Endothelial cell of umbilical vein (primary cell): ENCODE measurements at regions not wholly inside any gene's neighbourhood (a gene's known extent, or its start where the extent isn't known, plus 50 kb on each side); places are given as distances from the start of the nearest gene placed in this dataset.

Experiments
- BruUV-seq: library from RNA; stranded (reverse); fragments of 400-500 nt; replicated peaks from 2 replicates; lab custom pipeline; 2021; lab: Mats Ljungman, UMichigan
- CTCF ChIA-PET: fragments of 300-600, 350-600 bp; sonication (Branson Sonifier 250); formaldehyde crosslinking; loops from one replicate; lab custom pipeline; 2021; ENCODE audit warnings: antibody characterized with exemption, inconsistent platforms; lab: Charles Lee
- POLR2A ChIA-PET: fragments of 300-600, 350-600 bp; sonication (Branson Sonifier 250); formaldehyde crosslinking; loops from one replicate; lab custom pipeline; 2021; ENCODE audit warnings: antibody characterized with exemption, inconsistent platforms; lab: Charles Lee
- DNase-seq: peaks from one replicate; pipeline ENCODE4 v3.0.0-alpha.2; 2011; ENCODE audit warnings: low read depth, low spot score
- FAIRE-seq: peaks from 2 replicates; lab custom pipeline; 2011; peaks lifted over from hg19 to GRCh38; lab: Jason Lieb, UNC
- H2AFZ ChIP-seq: 2 replicates; pipeline ENCODE4 v1.6.0; 2012; ENCODE audit warnings: low read depth, low read length, control low read depth, inconsistent platforms
- H3K27ac ChIP-seq: 2 replicates; pipeline ENCODE4 v1.5.1; 2011; ENCODE audit warnings: low read depth, mild to moderate bottlenecking, control low read depth, low read length, moderate library complexity; ENCODE audit not compliant: insufficient read depth
- H3K27me3 ChIP-seq, 2 experiments: 2 replicates each; pipeline versions ENCODE4 v1.6.0 to v1.6.1; 2011; ENCODE audit warnings: low read length in 2 of 2, mixed read lengths in 1 of 2; ENCODE audit not compliant: control insufficient read depth in 2 of 2, insufficient read depth in 2 of 2
- H3K36me3 ChIP-seq, 2 experiments: 2 replicates in 1 of 2; 3 replicates in 1 of 2; pipeline ENCODE4 v1.5.1; 2011; ENCODE audit warnings: low read length in 2 of 2, mild to moderate bottlenecking in 1 of 2, moderate library complexity in 1 of 2; ENCODE audit not compliant: control insufficient read depth in 2 of 2, insufficient read depth in 2 of 2; ENCODE audit errors: extremely low read depth in 1 of 2
- H3K4me1 ChIP-seq: 3 replicates; pipeline ENCODE4 v1.5.1; 2011; ENCODE audit warnings: mild to moderate bottlenecking, low read length; ENCODE audit not compliant: control insufficient read depth, insufficient read depth; ENCODE audit errors: extremely low read depth
- H3K4me2 ChIP-seq: 2 replicates; pipeline ENCODE4 v1.6.1; 2011; ENCODE audit warnings: low read length, control low read depth, mixed read lengths; ENCODE audit not compliant: insufficient read depth
- H3K4me3 ChIP-seq, 3 experiments: fragments of 200-600 bp in 1 of 3; sonication (generic), shearing (Covaris generic) in 1 of 3; replicated peaks in 1 of 3; 2 replicates each; pipeline ENCODE4 v1.5.1; 2011 to 2016; ENCODE audit warnings: control low read depth in 3 of 3, low read length in 3 of 3, mild to moderate bottlenecking in 2 of 3, inconsistent platforms in 1 of 3, low read depth in 1 of 3, moderate library complexity in 1 of 3; ENCODE audit not compliant: insufficient read depth in 1 of 3
- H3K79me2 ChIP-seq: 2 replicates; pipeline ENCODE4 v1.6.0; 2012; ENCODE audit warnings: low read length, inconsistent platforms; ENCODE audit not compliant: control insufficient read depth, insufficient read depth
- H3K9ac ChIP-seq: replicated peaks from 2 replicates; pipeline ENCODE3; 2011; ENCODE audit warnings: low read length, control low read depth; ENCODE audit not compliant: insufficient read depth; ENCODE audit errors: extremely low read depth
- H3K9me1 ChIP-seq: replicated peaks from 3 replicates; pipeline ENCODE4 v1.6.0; 2011; ENCODE audit warnings: mild to moderate bottlenecking, low read length; ENCODE audit not compliant: control insufficient read depth, insufficient read depth; ENCODE audit errors: extremely low read depth
- H3K9me3 ChIP-seq: replicated peaks from 2 replicates; pipeline ENCODE4 v1.5.1; 2012; ENCODE audit warnings: low read length, inconsistent platforms; ENCODE audit not compliant: control insufficient read depth, insufficient read depth
- H4K20me1 ChIP-seq: replicated peaks from 2 replicates; pipeline ENCODE3; 2011; ENCODE audit warnings: mild to moderate bottlenecking, low read length; ENCODE audit not compliant: control insufficient read depth, insufficient read depth; ENCODE audit errors: extremely low read depth
- FOS ChIP-seq: IDR thresholded peaks from 2 replicates; pipeline ENCODE4 v1.6.1; 2011; ENCODE audit warnings: mild to moderate bottlenecking, low read length, moderate library complexity, borderline replicate concordance; ENCODE audit not compliant: insufficient read depth
- JUN ChIP-seq: IDR thresholded peaks from 2 replicates; pipeline ENCODE4 v1.6.1; 2011; ENCODE audit warnings: borderline replicate concordance, low read depth; ENCODE audit not compliant: insufficient read length, insufficient read depth
- MYC ChIP-seq: IDR thresholded peaks from one replicate; pipeline ENCODE4 v1.6.1; 2011; ENCODE audit warnings: mild to moderate bottlenecking, low read depth, low read length
- POLR2A ChIP-seq: IDR thresholded peaks from 2 replicates; pipeline ENCODE4 v1.6.1; 2012; ENCODE audit warnings: low read depth, mild to moderate bottlenecking, control low read depth, low read length
- POLR2AphosphoS5 ChIP-seq: IDR thresholded peaks from 2 replicates; pipeline ENCODE4 v1.6.1; 2012; ENCODE audit warnings: low read depth, mild to moderate bottlenecking, control low read depth, low read length, moderate library complexity; ENCODE audit not compliant: insufficient read depth
- dilution Hi-C: fragments of 300-500 bp; cut with MboI; formaldehyde crosslinking; loops from one replicate; pipeline ENCODE4 v1.15.0; 2019; ENCODE audit warnings: low sequenced_read_pairs; ENCODE audit not compliant: extremely low pct_ligation_motif_present
- intact Hi-C: fragments of 100-400 bp; cut with micrococcal nuclease; formaldehyde crosslinking; loops from one replicate; pipeline ENCODE4 v1.10.0; 2022
- TF ChIP-seq, protein P1 (sequence below), 2 donors: IDR thresholded peaks; 1 replicate in 1 of 2; 2 replicates in 1 of 2; pipeline ENCODE4 v1.5.1; 2011; ENCODE audit warnings: low read length in 2 of 2, mild to moderate bottlenecking in 2 of 2, moderate library complexity in 2 of 2, control low read depth in 1 of 2, inconsistent platforms in 1 of 2, low read depth in 1 of 2; ENCODE audit not compliant: insufficient read depth in 1 of 2; ENCODE audit errors: extremely low read depth in 1 of 2

DNA sequence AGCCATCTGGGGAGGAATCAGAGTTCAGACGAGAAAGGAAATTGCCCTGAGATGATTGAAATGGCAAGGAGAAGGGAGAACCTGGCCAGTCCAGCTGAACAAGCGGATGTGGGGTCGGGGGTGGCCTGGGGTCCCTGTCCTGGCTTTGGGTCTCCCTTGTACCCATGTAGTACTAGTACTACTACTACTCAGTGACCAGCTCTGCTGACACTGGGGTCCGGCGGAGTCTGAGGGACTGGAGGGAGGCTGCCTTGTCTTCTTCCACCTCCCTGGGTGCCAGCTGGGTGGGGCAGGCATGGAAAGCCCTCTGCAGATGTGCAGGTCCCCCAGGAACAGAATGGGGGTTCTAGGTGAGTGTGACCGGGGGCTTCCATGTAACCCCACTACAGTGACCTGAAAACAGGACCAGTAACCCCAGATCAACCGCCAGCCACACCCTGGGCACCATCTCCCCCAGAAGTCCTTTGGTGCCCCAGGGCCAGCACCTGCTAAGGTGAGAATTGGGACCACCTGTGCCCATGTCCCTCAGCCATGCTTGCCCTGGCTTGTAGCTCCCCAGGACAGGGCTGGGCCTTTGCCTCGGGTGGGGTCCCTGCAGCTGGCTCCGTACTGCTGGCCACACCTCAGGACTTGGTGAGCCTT is 89.1 kb upstream of the COL5A1 start:
- Histone ChIP-seq H3K79me2 (no peaks in the 10 kb centered on the region), H3K36me3 (no peaks in the 10 kb centered on the region), H2AFZ (peak overlapping the region; percentile 69), H3K4me2 (peak overlapping the region; percentile 18), H3K27me3 (no peaks in the 10 kb centered on the region), H4K20me1 (no peaks in the 10 kb centered on the region), H3K27ac (peak overlapping the region; percentile 91), H3K9me1 (no peaks in the 10 kb centered on the region), H3K9ac (peak overlapping the region; percentile 57), H3K4me3 (no peak overlapping the region), H3K4me1 (peaks cover 21% of the 10 kb centered on the region), H3K9me3 (no peaks in the 10 kb centered on the region)
- intact Hi-C loops = loop anchor here (1.0 kb wide), 3 partner anchors 50 to 96 kb away; partner anchors contain the start of gene COL5A1
- ChIA-PET POLR2A (no interaction called here), CTCF (interaction anchor here (0.7 to 1.5 kb wide), 4 partner anchors 50 to 103 kb away, joined by 3 to 6 read pairs (median 4); no protein-coding TSS in a partner anchor)
- dilution Hi-C loops = no loop called here
- FAIRE-seq = no peak
- TF ChIP-seq MYC = no peak
- TF ChIP-seq POLR2AphosphoS5 = no peak
- TF ChIP-seq JUN = no peak
- TF ChIP-seq FOS = no peak
- TF ChIP-seq, protein P1, sequence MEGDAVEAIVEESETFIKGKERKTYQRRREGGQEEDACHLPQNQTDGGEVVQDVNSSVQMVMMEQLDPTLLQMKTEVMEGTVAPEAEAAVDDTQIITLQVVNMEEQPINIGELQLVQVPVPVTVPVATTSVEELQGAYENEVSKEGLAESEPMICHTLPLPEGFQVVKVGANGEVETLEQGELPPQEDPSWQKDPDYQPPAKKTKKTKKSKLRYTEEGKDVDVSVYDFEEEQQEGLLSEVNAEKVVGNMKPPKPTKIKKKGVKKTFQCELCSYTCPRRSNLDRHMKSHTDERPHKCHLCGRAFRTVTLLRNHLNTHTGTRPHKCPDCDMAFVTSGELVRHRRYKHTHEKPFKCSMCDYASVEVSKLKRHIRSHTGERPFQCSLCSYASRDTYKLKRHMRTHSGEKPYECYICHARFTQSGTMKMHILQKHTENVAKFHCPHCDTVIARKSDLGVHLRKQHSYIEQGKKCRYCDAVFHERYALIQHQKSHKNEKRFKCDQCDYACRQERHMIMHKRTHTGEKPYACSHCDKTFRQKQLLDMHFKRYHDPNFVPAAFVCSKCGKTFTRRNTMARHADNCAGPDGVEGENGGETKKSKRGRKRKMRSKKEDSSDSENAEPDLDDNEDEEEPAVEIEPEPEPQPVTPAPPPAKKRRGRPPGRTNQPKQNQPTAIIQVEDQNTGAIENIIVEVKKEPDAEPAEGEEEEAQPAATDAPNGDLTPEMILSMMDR (IDR thresholded peaks at IDR 0.05; ENCODE audit: extremely low read depth in 1 of 2, insufficient read depth in 1 of 2, low read depth in 1 of 2, low read length in 2 of 2) = no peak
- no peak for TF ChIP-seq POLR2A
- no TSS peak for BruUV-seq
- no peak for DNase-seq
